Neural progenitor cell (in vitro differentiated cells): ENCODE measurements at regions not wholly inside any gene's neighbourhood (a gene's known extent, or its start where the extent isn't known, plus 50 kb on each side); places are given as distances from the start of the nearest gene placed in this dataset.

Source experiments
- CTCF ChIP-seq: fragments of 200-600 bp; sonication (generic); IDR thresholded peaks from 2 replicates; pipeline ENCODE4 v1.5.1; 2017; ENCODE audit warnings: antibody characterized with exemption, mild to moderate bottlenecking
- EZH2 ChIP-seq: fragments of 200-600 bp; sonication (generic); IDR thresholded peaks from 2 replicates; pipeline ENCODE4 v1.6.1; 2017; ENCODE audit warnings: antibody characterized with exemption, mild to moderate bottlenecking, moderate library complexity
- EZH2phosphoT487 ChIP-seq: fragments of 200-600 bp; sonication (generic); IDR thresholded peaks from 2 replicates; pipeline ENCODE4 v1.6.1; 2017; ENCODE audit warnings: antibody characterized with exemption

GRCh38 chr16:62955033-62955349 lies 918.8 kb upstream of the CDH8 start:
- TF ChIP-seq CTCF = no peak
- no peak for TF ChIP-seq EZH2
- no peak for TF ChIP-seq EZH2phosphoT487
